RPMI8226 (cell line): ENCODE measurements at regions not wholly inside any gene's neighbourhood (a gene's known extent, or its start where the extent isn't known, plus 50 kb on each side); places are given as distances from the start of the nearest gene placed in this dataset.

Experiments used
- DNase-seq: peaks from one replicate; pipeline ENCODE4 v3.0.0-alpha.2; 2015

GRCh38 chr13:40082639-40083038 lies 427.2 kb downstream of the COG6 start:
- no peak for DNase-seq

GRCh38 chr13:40083841-40084240 lies 428.4 kb downstream of the COG6 start:
- no peak for DNase-seq

GRCh38 chr13:40084934-40085333 lies 429.5 kb downstream of the COG6 start:
- DNase-seq = no peak

- no peak for DNase-seq
Measured at GRCh38 chr13:40087091-40088002, 431.9 kb downstream of the COG6 start.

- no peak for DNase-seq
Measured at GRCh38 chr13:40094056-40094455, 438.6 kb downstream of the COG6 start.

GRCh38 chr13:40095695-40096356 lies 440.4 kb downstream of the COG6 start:
- DNase-seq = no peak

DNA sequence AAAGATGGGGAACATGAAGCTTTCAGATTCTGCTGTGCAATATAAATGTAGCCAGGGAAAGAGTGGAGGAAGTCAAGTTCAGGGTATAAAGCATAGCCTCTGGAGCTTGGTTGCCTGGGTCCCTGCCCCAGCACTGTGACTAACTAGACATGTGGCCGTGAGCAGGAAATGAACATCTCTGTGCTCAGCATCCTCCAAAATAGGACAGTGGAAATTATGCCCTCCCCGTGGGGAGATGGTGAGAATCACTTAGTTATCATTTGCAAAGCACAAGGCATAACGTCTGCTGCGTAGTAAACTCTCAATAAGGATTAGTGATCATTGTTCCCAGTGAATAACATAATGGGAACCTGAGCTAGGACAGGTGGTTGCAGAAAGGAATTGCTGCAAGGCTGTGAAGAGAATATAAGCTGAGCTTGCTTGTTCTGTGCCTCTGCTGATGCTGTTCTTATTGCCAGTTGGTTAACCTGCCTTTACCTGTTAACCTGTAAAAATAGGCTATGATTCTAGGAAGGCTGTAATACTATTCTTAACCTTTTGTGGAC lies 441.0 kb downstream of the COG6 start:
- DNase-seq = no peak

- no peak for DNase-seq
Measured at GRCh38 chr13:40098246-40098645, 442.8 kb downstream of the COG6 start.

DNA sequence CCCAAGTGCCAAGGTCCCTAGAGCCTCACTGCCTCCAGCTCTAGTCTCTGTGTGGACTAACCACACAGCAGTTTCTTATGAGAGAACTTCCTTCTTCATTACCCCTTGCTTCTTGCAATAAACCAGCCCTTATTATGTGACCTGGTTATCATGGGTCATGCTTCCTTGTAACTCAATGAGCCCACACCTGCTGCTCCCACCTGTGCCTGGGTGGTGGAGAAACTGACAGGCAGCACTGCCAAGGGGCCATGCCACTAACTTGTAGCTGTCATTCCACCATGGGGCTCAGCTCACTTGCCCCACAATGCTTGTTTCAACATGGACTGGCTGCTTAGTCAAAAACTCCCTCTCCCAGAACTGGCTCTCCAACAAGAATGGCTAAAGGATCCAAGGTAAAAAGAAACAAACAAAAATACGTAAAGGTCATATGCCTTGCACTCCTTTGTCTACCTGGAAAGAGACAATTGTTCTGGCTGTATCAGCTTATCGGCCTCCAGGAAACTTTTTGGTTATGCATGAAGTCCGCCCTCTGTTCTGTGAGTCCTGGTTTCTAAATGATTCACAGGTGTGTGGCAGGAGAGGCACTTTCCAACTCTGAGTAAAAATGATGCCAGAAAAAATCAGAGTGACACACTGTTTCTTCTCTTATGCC lies 446.4 kb downstream of the COG6 start:
- peak; percentile 20 for DNase-seq

DNA sequence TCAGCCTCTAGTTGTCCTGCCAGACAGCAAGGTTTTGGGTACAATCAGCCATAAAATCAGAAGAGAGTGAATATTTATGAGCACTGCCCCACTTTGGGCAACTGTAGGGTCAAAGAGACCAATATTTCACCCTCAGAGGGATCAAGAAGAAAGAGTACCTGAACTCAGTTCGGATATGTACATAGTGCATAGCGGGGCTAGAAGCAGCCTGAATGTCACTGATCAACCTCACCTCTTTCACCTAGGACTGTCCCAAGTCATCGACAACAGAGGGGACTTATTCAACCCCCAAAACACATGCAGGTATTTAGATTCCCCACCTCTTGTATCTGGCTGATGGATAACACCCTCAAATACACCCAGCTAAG lies 446.9 kb downstream of the COG6 start:
- DNase-seq = no peak

- no peak for DNase-seq
Measured at GRCh38 chr13:40102854-40103253, 447.4 kb downstream of the COG6 start.

GRCh38 chr13:40103864-40104263 lies 448.4 kb downstream of the COG6 start:
- DNase-seq = no peak

DNA sequence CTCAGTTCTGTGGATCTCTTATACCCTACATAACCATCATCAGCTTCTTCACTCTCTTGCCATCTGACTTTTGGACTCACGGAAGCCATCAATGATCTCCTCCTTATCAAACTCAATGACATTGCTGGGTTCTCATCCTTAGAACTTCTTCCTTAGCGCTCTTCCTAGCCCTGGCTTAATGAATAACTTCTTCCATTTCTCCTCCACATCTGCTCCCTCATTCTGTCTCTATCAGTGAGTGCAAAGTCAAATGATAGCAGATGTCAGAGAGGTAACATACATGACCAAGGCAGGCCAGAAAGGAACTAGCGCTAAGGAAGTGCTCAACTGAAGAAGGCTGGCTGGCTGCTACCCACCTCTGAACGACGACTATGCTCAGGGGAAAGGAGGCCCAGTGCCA lies 449.8 kb downstream of the COG6 start:
- DNase-seq = no peak

DNA sequence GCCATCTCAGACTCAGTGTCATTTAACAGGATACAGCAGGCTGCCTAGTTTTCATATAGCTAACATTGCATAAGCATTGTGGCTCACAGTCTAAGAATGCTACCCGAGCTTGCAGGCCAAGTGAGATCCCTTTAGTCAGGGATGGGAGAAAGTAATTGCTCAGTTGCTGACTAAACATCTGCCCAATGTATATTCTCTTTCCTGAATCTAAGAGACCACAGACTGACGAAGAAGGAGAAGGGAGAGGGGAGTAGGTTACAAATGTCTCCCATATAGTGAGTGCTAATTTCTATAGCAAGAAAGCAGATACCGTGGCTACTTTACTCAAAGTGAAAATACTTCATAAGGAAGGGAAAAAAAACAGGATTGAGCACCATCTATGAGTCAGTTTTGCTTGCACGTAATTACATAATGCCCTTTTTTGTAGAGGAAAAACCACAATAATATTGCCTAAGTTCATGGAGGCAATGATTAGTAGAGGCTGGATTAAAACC lies 453.9 kb downstream of the COG6 start:
- DNase-seq = no peak

DNA sequence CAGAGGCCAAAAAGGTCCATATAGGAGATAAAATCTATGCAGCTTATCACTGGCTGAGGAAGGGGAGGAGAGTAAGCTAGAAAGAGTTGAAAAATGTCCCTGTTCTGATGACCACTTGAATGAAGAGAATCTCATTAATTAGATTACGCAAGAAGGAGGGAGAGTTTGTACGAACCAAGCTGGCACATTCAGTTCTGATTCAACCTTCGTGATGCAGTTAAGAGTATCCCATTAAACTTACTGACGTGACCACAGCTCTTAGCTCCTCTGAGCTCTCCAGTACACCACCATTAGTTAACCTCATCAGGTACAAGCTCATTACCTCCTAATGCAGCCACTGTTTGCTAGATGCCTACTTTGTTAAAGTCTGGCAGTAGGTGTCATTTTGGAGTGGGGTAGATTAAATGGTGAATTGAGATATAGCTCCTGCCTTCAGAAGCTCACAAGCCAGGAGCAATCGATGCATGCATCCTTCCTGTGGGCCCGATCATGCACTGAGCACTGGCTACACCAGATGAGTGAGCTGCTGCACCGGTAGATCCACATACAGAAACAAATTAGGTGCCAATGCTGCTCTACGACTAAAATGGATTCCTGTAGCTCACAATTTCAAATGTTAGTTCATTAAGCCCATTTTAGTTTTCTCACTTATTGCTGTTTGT lies 458.3 kb downstream of the COG6 start:
- no peak for DNase-seq

GRCh38 chr13:40114305-40114896 lies 458.9 kb downstream of the COG6 start:
- DNase-seq = no peak

GRCh38 chr13:40115426-40115825 lies 460.0 kb downstream of the COG6 start:
- no peak for DNase-seq

DNA sequence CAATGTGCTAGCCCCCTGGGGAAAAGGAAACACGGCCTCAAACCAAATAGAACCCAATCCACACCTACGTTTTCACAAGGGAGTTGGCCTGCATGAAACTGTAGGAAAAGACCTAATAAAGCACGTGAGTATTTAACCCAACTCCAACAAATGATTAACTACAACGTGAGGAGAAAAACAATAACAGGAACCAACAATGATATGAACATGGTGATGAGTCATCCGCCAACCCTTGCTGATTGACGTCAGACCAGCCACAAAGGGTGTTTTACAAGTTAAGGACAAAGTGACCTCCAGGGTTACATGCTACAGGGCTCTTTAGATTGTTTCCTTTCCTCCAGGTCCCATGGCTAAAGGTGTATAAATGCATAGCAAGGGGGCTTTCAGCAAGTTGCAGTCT lies 460.5 kb downstream of the COG6 start:
- no peak for DNase-seq

- no peak for DNase-seq
Measured at GRCh38 chr13:40118337-40118736, 462.9 kb downstream of the COG6 start.

- no peak for DNase-seq
Measured at GRCh38 chr13:40119852-40120251, 464.4 kb downstream of the COG6 start.

GRCh38 chr13:40120288-40120687 lies 464.8 kb downstream of the COG6 start:
- DNase-seq = no peak

GRCh38 chr13:40120781-40121180 lies 465.3 kb downstream of the COG6 start:
- no peak for DNase-seq
